ENCODE measurements at regions not wholly inside any gene's neighbourhood (a gene's known extent, or its start where the extent isn't known, plus 50 kb on each side); places are given as distances from the start of the nearest gene placed in this dataset.

- TF ChIP-seq POLR2A (IDR thresholded peaks at IDR 0.05; ENCODE audit: low read depth, low read length) (no peak), POLR2AphosphoS5 (IDR thresholded peaks at IDR 0.05; ENCODE audit: low read depth, low read length) (no peak)
These were observed 459.4 kb upstream of the PROK2 start for GRCh38 chr3:72244396-72244795.
